ENCODE measurements at regions not wholly inside any gene's neighbourhood (a gene's known extent, or its start where the extent isn't known, plus 50 kb on each side); places are given as distances from the start of the nearest gene placed in this dataset.

- Histone ChIP-seq H3K9me1 (ENCODE audit: control insufficient read depth, extremely low read depth, insufficient read depth, low read length) (no peaks in the 10 kb centered on the region), H3K9me3 (ENCODE audit: control insufficient read depth, low read depth, low read length) (no peaks in the 10 kb centered on the region), H3K4me1 (ENCODE audit: control insufficient read depth, extremely low read depth, insufficient read depth, low read length) (no peaks in the 10 kb centered on the region), H3K4me2 (ENCODE audit: control insufficient read depth, extremely low read depth, insufficient read depth, low read depth, low read length) (no peak overlapping the region), H4K20me1 (ENCODE audit: control insufficient read depth, extremely low read depth, insufficient read depth, low read length) (no peaks in the 10 kb centered on the region), H3K4me3 (ENCODE audit: control insufficient read depth in 2 of 3, extremely low read depth in 1 of 3, insufficient read depth in 2 of 3, low read depth in 1 of 3, low read length in 3 of 3) (no peak overlapping the region), H3K36me3 (ENCODE audit: control insufficient read depth in 2 of 2, extremely low read depth in 1 of 2, insufficient read depth in 2 of 2, low read length in 2 of 2) (no peaks in the 10 kb centered on the region), H3K79me2 (ENCODE audit: control insufficient read depth, insufficient read depth, low read length) (no peaks in the 10 kb centered on the region), H3K27ac (ENCODE audit: control insufficient read depth, insufficient read depth, low read length) (no peak overlapping the region), H3K9ac (ENCODE audit: control insufficient read depth, extremely low read depth, insufficient read depth, low read length) (no peak overlapping the region), H3K27me3 (ENCODE audit: control insufficient read depth, extremely low read depth, insufficient read depth, low read length) (peaks cover 18% of the 10 kb centered on the region), H2AFZ (ENCODE audit: control insufficient read depth, low read length) (no peak overlapping the region)
- dilution Hi-C loops (cut with MboI; ENCODE audit: extremely low pct_ligation_motif_present, low sequenced_read_pairs) = no loop called here
- no peak for FAIRE-seq
- no peak for DNase-seq (ENCODE audit: low read depth, low spot score)
- no peak for TF ChIP-seq EZH2 (IDR thresholded peaks at IDR 0.05; ENCODE audit: low read length)
- no peak for TF ChIP-seq CTCF (optimal IDR thresholded peaks at IDR 0.05 in 1 of 3, IDR thresholded peaks at IDR 0.05 in 1 of 3, conservative IDR thresholded peaks at IDR 0.05 in 1 of 3; ENCODE audit: extremely low read depth in 1 of 3, insufficient read depth in 2 of 3, low read length in 3 of 3)
Measured at GRCh38 chr22:44427611-44428470, 70.2 kb downstream of the RTL6 start.

- no peaks in the 10 kb centered on the region for H4K20me1 ChIP-seq (ENCODE audit: control insufficient read depth, extremely low read depth, insufficient read depth, low read length)
- FAIRE-seq (no peak), DNase-seq (ENCODE audit: low read depth, low spot score) (no peak)
- dilution Hi-C loops (cut with MboI; ENCODE audit: extremely low pct_ligation_motif_present, low sequenced_read_pairs) = no loop called here
- no peaks in the 10 kb centered on the region for H3K4me1 ChIP-seq (ENCODE audit: control insufficient read depth, extremely low read depth, insufficient read depth, low read length)
- H3K4me2 ChIP-seq (ENCODE audit: control insufficient read depth, extremely low read depth, insufficient read depth, low read depth, low read length) = no peak overlapping the region
- H3K36me3 ChIP-seq (ENCODE audit: control insufficient read depth in 2 of 2, extremely low read depth in 1 of 2, insufficient read depth in 2 of 2, low read length in 2 of 2) = no peaks in the 10 kb centered on the region
- H2AFZ ChIP-seq (ENCODE audit: control insufficient read depth, low read length) = no peak overlapping the region
- no peaks in the 10 kb centered on the region for H3K9me1 ChIP-seq (ENCODE audit: control insufficient read depth, extremely low read depth, insufficient read depth, low read length)
- H3K27ac ChIP-seq (ENCODE audit: control insufficient read depth, insufficient read depth, low read length) = no peak overlapping the region
- H3K4me3 ChIP-seq (ENCODE audit: control insufficient read depth in 2 of 3, extremely low read depth in 1 of 3, insufficient read depth in 2 of 3, low read depth in 1 of 3, low read length in 3 of 3) = no peak overlapping the region
- no peaks in the 10 kb centered on the region for H3K9me3 ChIP-seq (ENCODE audit: control insufficient read depth, low read depth, low read length)
- TF ChIP-seq CTCF (optimal IDR thresholded peaks at IDR 0.05 in 1 of 3, IDR thresholded peaks at IDR 0.05 in 1 of 3, conservative IDR thresholded peaks at IDR 0.05 in 1 of 3; ENCODE audit: extremely low read depth in 1 of 3, insufficient read depth in 2 of 3, low read length in 3 of 3) = no peak
- TF ChIP-seq EZH2 (IDR thresholded peaks at IDR 0.05; ENCODE audit: low read length) = no peak
- H3K27me3 ChIP-seq (ENCODE audit: control insufficient read depth, extremely low read depth, insufficient read depth, low read length) = peaks cover 18% of the 10 kb centered on the region
- no peak overlapping the region for H3K9ac ChIP-seq (ENCODE audit: control insufficient read depth, extremely low read depth, insufficient read depth, low read length)
- no peaks in the 10 kb centered on the region for H3K79me2 ChIP-seq (ENCODE audit: control insufficient read depth, insufficient read depth, low read length)
Measured at GRCh38 chr22:44426981-44427380, 71.1 kb downstream of the RTL6 start.
